ENCODE measurements at regions not wholly inside any gene's neighbourhood (a gene's known extent, or its start where the extent isn't known, plus 50 kb on each side); places are given as distances from the start of the nearest gene placed in this dataset.
"Not testable (repeated sequence)": the region's sequence is repeated elsewhere in the genome, so short reads cannot be mapped to it uniquely, and the experiment has no call there.

- not testable (repeated sequence) for TF ChIP-seq CTCF (IDR thresholded peaks at IDR 0.05 in 2 of 3, conservative IDR thresholded peaks at IDR 0.05 in 1 of 3; ENCODE audit: borderline replicate concordance in 1 of 3, insufficient read depth in 1 of 3, low read depth in 2 of 3, low read length in 2 of 3); JUND (IDR thresholded peaks at IDR 0.05)
Measured at GRCh38 chr7:39765833-39766232, 142.5 kb downstream of the RALA start.
